Gastroesophageal sphincter (tissue), 4 donors: ENCODE measurements at regions not wholly inside any gene's neighbourhood (a gene's known extent, or its start where the extent isn't known, plus 50 kb on each side); places are given as distances from the start of the nearest gene placed in this dataset.

ENCODE experiments used
- ATAC-seq: fragments of 150-250 bp; one replicate; pipeline ENCODE4 v1.9.1; 2016; ENCODE audit warnings: mild to moderate bottlenecking, moderate library complexity
- H3K27ac ChIP-seq, 4 donors: fragments of 200-600 bp; sonication (generic) in 3 of 4; 1 replicate in 3 of 4; 2 replicates in 1 of 4; pipeline ENCODE4 v1.5.1; 2016 to 2019
- H3K27me3 ChIP-seq: fragments of 200-600 bp; sonication (generic); one replicate; pipeline ENCODE4 v1.5.1; 2019
- H3K36me3 ChIP-seq, 2 donors: fragments of 200-600 bp; sonication (generic); one replicate each; pipeline ENCODE4 v1.5.1; 2019; ENCODE audit warnings: control low read depth in 1 of 2
- H3K4me1 ChIP-seq, 3 donors: fragments of 200-600 bp; sonication (generic); 1 replicate in 2 of 3; 2 replicates in 1 of 3; pipeline ENCODE4 v1.5.1; 2016 to 2019; ENCODE audit warnings: control low read depth in 2 of 3
- H3K4me3 ChIP-seq, 2 donors: fragments of 200-600 bp; sonication (generic); one replicate each; pipeline ENCODE4 v1.5.1; 2019; ENCODE audit warnings: mild to moderate bottlenecking in 1 of 2, moderate library complexity in 1 of 2
- H3K9me3 ChIP-seq, 3 donors: fragments of 200-600 bp; sonication (generic); one replicate each; pipeline ENCODE4 v1.5.1; 2017 to 2019; ENCODE audit warnings: control low read depth in 2 of 3
- CTCF ChIP-seq, 4 experiments: fragments of 200-600 bp in 2 of 4; fragments of 450-650 bp in 2 of 4; sonication (generic) in 1 of 4; IDR thresholded peaks; one replicate each; pipeline ENCODE4 v1.5.1; 2017 to 2019; ENCODE audit warnings: antibody characterized with exemption in 4 of 4, mild to moderate bottlenecking in 2 of 4, moderate library complexity in 2 of 4
- EP300 ChIP-seq: sonication (generic); formaldehyde crosslinking; IDR thresholded peaks from one replicate; pipeline ENCODE4 v1.6.1; 2017; ENCODE audit warnings: antibody characterized with exemption, mild to moderate bottlenecking
- POLR2A ChIP-seq, 2 donors: fragments of 450-650 bp; IDR thresholded peaks; one replicate each; pipeline ENCODE4 v1.6.1; 2017; ENCODE audit warnings: antibody characterized with exemption in 2 of 2, mild to moderate bottlenecking in 2 of 2, moderate library complexity in 1 of 2
- POLR2AphosphoS5 ChIP-seq: sonication (generic); formaldehyde crosslinking; IDR thresholded peaks from one replicate; pipeline ENCODE4 v1.6.1; 2017; ENCODE audit warnings: antibody characterized with exemption
- WGBS, 2 donors: methylation state at CpG; one replicate each; pipeline ENCODE4 v1.1.5; 2018; ENCODE audit warnings: low coverage in 1 of 2; 5-methylcytosine and 5-hydroxymethylcytosine counted together

GRCh38 chr6:155980014-155980767, 524.6 kb upstream of the NOX3 start:
- ATAC-seq: no peak
- Histone ChIP-seq H3K4me1 (peaks cover 5 to 9% (median 7%) of the 10 kb centered on the region in 3 donors), H3K27ac (no peak overlapping the region), H3K4me3 (no peak overlapping the region), H3K27me3 (no peaks in the 10 kb centered on the region), H3K9me3 (no peaks in the 10 kb centered on the region), H3K36me3 (no peaks in the 10 kb centered on the region)
- WGBS, 2 donors: 58 to 74% methylated on average over 5 of the region's 5 CpGs
- TF ChIP-seq EP300 (no peak), CTCF (IDR thresholded peaks at IDR 0.05) (no peak), POLR2A (IDR thresholded peaks at IDR 0.05) (no peak)

- WGBS, 2 donors: 97 to 100% methylated on average over 3 to 6 of the region's 8 CpGs
- ATAC-seq: no peak
- H3K9me3 ChIP-seq: no peaks in the 10 kb centered on the region
Observed at GRCh38 chr6:155975506-155975905, 519.9 kb upstream of the NOX3 start.

GRCh38 chr6:155974811-155975323, 519.2 kb upstream of the NOX3 start:
- no peak for TF ChIP-seq POLR2A (IDR thresholded peaks at IDR 0.05)
- TF ChIP-seq CTCF (IDR thresholded peaks at IDR 0.05): no peak
- no peak for TF ChIP-seq EP300
- no peak for TF ChIP-seq POLR2AphosphoS5
- Histone ChIP-seq H3K4me1 (peaks cover 0 to 1% (median 0%) of the 10 kb centered on the region in 3 donors), H3K4me3 (no peak overlapping the region), H3K9me3 (no peaks in the 10 kb centered on the region), H3K27me3 (no peaks in the 10 kb centered on the region), H3K27ac (no peak overlapping the region), H3K36me3 (no peaks in the 10 kb centered on the region)
- ATAC-seq: no peak
- WGBS, 2 donors: 80 to 98% methylated on average over 7 to 9 of the region's 9 CpGs

More at GRCh38 chr6:155975506-155975905, 519.9 kb upstream of the NOX3 start:
- Histone ChIP-seq H3K27ac (no peak overlapping the region), H3K4me3 (no peak overlapping the region), H3K4me1 (peaks cover 0 to 5% (median 3%) of the 10 kb centered on the region in 3 donors), H3K36me3 (no peaks in the 10 kb centered on the region), H3K27me3 (no peaks in the 10 kb centered on the region)
- no peak for TF ChIP-seq CTCF (IDR thresholded peaks at IDR 0.05)
- TF ChIP-seq EP300: no peak
- TF ChIP-seq POLR2A (IDR thresholded peaks at IDR 0.05): no peak
- no peak for TF ChIP-seq POLR2AphosphoS5

- no peaks in the 10 kb centered on the region for H3K4me1 ChIP-seq
- WGBS, 2 donors: 80% methylated on average over 1 of the region's 17 CpGs; no CpG with 5 or more reads in 1 of the 2 donors
- no peak for TF ChIP-seq CTCF (IDR thresholded peaks at IDR 0.05)
- no peak for TF ChIP-seq EP300
- TF ChIP-seq POLR2A (IDR thresholded peaks at IDR 0.05): no peak
- no peak for TF ChIP-seq POLR2AphosphoS5
- H3K27me3 ChIP-seq: no peaks in the 10 kb centered on the region
- no peak overlapping the region for H3K4me3 ChIP-seq
- H3K9me3 ChIP-seq: no peaks in the 10 kb centered on the region
- no peak overlapping the region for H3K27ac ChIP-seq
- ATAC-seq: no peak
- no peaks in the 10 kb centered on the region for H3K36me3 ChIP-seq
Observed at GRCh38 chr6:155974359-155974758, 518.7 kb upstream of the NOX3 start.
